Inflammatory macrophage treated with lipopolysaccharide for 4 hours (primary cell): ENCODE measurements at regions not wholly inside any gene's neighbourhood (a gene's known extent, or its start where the extent isn't known, plus 50 kb on each side); places are given as distances from the start of the nearest gene placed in this dataset.

ENCODE experiments used
- DNase-seq: peaks from one replicate; pipeline ENCODE4 v3.0.0-alpha.2; 2020

DNA sequence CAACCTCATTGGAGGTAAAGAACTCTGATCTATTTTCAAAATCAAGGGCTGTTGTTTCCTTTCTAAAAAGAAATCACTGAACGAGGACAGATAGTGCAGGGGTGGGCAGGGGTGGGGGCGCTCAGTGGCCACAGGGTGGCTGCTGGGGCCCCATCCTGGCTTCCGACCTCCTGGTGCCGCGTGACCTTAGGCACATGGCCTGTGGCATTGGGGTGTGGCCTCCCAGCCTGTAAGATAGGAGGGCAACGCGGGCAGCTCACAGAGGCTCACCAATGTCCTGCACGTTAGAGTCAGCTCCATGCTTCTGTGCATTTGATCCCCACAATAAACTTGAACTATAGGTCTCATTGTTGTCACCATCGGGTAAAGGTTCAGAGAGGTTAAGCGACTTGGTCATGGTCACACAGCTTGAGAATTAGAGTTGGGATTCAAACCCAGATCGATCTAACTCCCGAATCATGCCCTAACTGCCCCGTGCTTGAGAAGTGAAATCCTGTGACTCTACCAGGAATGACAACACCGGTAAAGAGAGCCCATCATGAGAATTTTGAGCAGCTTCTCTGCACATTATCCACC, 148.0 kb upstream of the SLC6A11 start:
- no peak for DNase-seq

DNA sequence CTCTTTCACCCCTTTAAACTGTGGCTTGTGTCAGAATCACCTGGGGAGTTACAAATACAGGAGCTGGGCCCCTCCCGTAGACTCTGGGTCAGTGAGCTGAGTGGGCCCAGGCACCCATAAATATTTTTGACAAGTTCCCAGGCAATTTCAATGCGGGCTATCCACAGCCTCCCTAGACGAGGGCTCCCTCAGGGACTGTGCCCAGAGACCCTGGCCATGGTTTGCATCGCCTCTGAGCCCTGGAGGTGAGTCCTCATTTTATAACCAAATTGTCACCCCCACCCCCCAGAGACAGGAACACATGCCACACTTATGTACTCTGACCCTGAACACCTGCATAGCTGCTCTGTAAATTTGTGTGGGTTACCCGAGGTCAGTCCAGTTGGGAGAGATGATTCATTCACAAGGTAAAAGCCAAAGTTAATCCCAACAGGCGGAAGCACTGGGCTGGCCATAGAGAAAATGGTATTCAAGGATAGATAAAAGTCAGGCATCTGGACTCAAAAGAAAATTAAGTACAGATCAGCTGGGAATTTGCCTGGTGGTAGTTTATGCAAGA, 146.5 kb upstream of the SLC6A11 start:
- no peak for DNase-seq

DNA sequence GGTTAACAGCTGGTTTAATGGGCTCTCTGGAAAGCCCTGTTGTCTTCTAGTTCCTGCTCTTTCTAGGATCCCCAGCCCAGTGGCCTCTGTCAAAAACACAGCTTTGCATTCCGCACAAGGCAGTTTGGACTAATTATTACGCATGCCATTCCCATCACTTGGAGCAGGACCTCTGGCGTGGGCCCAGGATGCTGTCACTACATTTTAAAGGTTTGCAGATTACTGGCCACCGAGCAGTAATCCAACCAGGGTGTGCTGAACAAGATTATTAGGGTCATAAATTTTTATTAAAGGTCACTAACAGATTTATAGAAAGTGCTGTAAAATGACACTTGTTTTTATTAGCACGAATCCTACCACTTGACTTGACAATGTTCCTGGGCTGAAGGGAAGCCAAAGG, 143.6 kb upstream of the SLC6A11 start:
- DNase-seq: no peak

DNA sequence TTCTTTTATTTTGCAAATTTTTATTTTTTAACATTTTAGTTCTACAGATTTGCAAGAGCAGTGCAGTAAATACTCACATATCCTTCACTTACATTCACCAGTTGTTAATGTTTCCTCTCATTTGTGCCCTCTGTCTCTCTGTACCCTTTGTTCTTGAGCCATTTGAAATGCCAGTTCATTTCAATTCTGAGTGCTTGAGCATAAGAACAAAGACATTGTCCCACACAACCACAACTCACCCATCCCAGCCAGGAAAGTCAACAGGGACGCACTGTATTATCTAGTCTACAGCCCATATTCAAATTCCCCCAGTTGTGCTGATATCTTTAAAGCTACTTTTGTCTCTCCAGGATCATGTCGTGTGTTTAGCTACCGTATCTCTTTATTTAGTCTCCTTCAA, 141.4 kb upstream of the SLC6A11 start:
- DNase-seq: no peak

DNA sequence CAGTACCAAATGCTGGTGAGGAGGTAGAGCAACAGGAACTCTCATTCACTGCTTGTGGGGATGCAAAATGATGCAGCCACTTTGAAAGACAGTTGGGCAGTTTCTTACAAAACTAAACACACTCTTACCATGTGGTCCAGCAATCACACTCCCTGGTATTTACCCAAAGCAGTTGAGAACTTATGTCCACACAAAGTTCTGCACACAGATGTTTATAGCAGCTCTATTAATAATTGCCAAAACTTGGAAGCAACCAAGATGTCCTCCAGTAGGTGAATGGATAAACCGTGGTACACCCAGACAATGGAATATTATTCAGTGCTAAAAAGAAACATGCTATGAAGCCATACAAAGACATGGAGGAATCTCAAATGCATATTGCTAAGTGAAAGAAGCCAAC, 139.1 kb upstream of the SLC6A11 start:
- no peak for DNase-seq

DNA sequence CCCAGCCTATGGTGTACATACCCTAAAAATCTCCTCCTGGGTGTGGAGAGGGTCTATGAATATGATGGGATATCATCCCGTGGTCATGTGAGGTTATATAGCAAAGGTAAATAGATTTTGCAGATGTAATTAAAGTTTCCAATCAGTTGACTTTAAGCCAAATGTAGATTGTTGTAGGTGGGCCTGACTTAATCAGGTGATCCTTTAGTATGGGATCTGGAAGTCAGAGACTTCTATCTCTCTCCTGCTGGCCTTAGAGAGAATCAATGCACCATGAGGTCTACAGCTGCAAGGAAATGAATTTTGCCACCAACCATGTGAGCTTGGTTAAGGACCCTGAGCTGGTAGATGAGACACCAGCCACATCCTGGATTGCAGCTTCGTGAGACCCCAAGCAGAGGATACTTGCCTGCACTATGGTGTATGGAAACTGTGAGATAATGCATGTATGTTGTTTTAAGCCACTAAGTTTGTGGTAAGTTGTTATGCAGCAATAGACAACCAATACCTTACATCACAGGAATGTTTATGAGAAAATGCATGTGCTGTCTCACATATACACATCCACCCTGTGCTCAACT, 137.1 kb upstream of the SLC6A11 start:
- no peak for DNase-seq

DNA sequence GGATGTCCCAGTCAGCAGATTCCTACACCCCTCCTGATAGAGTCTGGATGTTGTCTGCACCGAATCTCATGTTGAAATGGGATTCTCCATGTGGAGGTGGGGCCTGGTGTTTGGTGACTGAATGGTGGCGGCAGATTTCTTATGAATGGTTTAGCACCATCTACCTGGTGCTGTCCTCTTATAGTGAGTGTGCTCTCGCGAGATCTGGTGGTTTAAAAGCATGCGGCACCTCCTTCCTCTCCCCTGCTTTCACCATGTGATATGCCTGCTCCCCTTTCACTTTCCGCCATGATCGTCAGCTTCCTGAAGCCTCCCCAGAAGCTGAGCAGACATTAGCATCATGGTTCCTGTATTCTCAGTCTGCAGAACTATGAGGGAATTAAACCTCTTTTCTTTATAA, 135.2 kb upstream of the SLC6A11 start:
- no peak for DNase-seq

DNA sequence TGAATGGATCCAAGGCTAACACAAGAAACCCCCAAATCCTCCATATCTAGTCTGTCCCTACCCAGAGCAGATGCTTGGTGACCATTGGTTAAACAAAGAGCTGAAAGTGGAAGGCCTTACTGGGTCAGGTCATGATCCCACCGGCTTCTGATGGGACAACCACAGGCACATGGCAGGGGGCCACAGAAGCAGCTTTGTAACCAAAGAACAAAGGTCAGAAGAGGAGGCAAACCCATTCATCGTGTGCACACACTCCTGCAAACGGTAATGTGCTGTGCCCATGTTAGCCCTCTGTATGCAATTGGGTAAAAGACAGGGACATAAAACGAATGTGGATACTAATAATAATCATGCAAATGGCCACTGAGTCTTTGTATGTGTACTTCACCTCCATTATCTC, 133.3 kb upstream of the SLC6A11 start:
- DNase-seq: no peak

DNA sequence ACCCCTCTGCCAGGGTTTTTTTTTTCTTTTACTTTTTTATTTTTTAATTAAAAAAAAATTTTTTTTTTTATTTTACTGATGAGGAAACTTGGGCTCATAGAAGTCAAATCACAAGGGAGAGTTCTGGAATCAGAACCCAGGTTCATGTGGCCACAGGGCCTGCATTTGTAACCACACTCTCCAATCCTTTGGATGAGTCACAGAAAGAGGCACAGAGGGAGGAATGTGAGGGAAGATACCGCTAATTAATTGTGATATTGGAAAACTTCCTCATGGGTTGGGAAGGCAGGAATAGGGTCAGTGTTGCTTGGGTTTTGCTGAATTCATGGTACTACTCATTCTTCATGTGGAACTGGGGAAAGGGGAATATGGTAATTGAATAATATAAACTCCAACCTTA, 132.9 kb upstream of the SLC6A11 start:
- DNase-seq: no peak

DNA sequence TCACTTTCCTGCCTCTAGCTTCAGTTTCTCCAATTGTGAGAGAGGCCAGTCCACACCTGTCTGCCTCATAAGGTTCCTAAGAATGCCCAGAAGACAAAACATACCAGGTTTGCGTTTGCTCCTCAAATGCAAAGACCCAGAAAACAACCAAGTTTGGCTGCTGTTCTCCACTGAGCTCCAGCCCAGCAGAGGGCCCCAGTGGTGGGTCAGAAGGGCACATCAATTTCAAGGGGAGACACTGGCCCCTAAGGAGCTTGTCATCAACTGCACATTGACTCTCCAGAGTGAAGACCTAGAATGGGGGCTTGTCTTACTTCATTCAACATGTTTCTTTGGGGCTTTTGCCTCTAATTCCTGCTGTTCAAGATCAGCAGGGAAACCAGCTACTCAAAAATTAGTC, 127.9 kb upstream of the SLC6A11 start:
- DNase-seq: no peak

DNA sequence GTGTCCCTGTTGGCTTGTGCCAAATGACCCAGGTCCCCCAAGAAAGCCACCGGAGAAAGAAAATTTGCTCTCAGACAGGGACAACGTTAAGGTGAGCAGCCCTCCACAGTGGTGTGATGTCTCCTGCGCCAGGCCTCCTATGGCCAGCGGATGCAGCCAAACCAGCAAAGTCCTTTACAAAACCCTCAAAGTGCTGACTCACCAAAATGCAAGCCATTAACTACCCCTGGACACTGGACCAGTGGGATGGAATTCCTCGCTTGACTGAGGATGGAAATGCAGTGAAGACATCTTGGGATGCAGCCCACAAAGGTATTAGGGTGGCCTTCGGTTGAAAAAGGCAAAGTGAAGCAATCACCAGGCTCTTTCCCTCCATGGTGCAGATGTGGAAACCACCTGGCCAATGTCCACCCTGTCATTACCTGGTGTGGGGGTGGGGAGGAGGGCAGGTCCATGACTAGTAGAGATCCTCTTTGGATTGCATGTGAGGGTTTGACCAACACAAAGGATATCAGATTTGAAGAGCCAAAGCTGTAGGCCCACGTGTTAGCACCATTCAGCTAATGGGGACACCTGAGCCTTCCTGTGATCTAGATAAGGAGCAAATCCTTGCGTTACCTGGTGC, 127.4 kb upstream of the SLC6A11 start:
- no peak for DNase-seq

DNA sequence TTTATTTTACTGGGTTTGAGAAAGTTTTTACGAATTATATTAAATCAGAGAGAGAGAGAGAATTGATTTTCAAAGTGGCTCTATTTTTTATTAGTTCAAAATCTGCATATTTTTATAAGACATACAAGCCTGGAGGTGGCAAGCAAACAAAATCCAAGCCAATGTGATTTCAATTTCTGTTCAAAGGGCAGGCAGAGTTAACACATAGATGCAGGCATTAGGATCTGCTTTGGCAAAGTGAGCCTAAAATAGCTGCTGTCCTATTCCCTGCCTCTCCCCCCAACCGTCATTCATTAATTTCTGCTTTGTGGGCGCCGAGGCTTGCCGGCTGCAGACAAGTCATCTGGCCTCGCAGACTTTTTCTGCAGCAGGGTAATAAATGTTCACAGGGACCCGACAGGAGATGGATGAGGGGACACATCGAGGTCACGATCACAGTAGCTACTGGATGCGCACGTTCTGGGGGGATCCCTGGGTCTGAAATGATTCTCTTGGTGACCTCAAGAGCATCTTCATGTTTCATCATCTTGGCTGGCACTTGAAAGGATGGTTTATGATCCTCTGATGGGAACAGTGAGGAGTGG, 123.9 kb upstream of the SLC6A11 start:
- DNase-seq: no peak

DNA sequence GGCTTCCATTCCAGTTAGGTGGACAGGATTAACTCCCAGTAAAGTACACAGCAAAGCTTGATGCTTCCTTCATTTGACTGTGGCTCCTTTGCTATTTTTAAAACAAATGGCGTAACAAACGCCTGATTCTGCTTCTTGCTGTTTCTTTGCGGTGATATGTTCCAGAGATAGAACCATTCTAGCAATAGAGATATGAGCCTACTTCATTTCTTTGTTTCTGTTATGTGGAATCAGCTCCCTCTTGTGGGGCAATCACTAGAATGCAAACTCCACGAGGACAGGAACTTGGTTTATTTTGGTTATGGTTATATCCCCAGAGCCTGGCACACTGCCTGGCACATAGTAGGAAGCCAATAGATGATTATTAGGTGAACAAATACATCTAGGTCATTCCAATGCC, 122.6 kb upstream of the SLC6A11 start:
- DNase-seq: no peak

DNA sequence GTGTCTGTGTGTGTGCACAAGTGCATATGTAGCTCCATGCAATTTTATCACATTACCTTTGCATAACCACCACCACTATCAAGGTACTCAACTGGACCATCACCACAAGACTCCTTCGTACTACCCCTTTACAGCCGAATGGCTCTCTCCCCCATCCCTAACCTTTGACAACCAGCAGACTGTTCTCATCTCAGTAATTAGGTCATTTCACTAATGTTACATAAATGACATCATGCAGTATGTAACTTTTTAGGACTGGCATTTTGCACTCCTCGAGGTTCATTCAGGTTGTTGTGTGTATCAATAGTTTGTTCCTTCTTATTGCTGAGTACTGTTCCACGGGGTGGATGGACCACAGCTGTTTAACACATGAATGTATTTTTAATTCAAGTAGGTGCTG, 121.8 kb upstream of the SLC6A11 start:
- peak; percentile 20 for DNase-seq

DNA sequence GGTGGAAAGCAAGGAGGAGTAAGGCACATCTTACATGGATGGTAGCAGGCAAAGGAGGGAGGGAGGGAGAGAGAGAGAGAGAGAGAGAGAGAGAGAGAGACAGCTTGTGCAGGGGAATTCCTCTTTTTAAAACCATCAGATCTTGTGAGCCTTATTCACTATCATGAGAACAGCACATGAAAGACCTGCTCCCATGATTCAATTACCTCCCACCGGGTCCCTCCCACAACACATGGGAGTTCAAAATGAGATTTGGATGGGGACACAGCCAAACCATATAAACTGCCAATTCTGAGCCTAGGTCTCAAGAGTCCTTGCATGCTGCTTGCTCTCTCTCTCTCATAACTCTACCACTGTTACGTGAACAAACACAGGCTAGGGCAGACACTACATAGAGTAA, 120.8 kb upstream of the SLC6A11 start:
- DNase-seq: peak; percentile 47

DNA sequence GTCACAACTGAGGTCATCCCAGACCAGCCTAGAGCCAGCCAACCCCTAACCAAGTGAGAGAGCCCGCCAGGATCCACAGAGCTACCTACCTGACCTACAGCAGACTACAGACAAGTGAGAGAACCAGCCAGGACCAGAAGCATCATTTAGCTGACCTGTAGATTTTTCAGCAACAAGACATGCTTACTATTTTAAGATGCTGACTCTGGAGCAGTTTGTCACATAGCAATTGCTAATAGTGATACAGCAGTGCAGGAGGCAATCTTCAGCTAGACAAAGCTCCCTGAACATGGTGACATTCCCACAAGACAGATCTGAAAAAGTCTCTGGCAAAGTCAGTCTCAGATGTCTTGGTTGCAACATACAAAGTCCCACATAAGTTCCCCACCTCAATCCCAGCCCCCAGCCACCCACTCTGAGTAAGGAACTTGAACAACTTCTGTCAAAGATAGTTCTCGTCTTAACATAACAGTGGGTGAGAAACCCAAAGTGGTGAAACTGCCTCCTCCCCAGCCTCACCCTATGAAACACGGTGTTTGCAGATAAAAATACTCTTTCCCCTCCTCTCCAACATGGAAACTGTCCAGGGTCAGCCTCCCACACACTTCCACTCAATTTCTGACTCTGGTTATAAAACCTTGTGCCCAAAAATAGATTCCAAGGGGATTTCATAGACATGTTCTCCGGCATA, 120.3 kb upstream of the SLC6A11 start:
- DNase-seq: peak; percentile 86

DNA sequence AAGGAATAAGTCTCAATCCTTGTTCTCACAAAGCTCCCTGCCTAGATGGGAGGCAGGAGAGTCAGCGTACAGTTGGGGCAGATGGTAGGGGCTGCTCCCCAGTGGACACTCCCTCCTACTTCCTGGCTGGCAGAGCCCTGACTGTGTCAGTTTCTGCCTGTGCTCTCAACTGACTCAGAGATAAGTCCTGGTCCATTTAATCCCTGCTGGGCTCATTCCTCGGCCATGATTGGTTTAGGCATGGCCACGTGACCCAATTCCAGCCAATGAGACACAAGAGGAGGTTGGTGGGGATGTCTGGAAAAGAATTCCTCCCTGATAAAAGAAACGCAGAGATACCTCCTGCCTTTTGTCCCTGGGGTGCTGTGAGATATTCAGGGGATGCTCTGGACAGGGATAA, 118.1 kb upstream of the SLC6A11 start:
- DNase-seq: no peak

DNA sequence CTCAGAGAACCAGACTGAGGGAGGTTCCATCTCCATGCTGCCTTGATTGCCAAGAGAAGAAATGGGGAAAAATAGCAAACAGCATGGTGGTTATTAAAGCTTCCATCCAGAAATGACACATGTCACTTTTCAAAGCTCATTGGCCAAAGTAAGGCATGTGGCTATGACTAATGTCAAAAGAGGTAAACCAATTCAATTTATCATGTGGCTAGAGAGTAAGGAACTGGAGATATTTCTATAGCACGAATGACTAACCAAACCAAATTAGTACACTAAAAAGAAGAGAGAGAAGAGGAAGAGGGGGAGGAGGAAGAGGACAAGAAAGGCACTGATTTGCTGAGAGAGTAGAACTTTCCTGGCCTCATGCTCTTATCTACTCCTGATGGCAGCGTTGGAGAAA, 115.2 kb upstream of the SLC6A11 start:
- peak; percentile 48 for DNase-seq

DNA sequence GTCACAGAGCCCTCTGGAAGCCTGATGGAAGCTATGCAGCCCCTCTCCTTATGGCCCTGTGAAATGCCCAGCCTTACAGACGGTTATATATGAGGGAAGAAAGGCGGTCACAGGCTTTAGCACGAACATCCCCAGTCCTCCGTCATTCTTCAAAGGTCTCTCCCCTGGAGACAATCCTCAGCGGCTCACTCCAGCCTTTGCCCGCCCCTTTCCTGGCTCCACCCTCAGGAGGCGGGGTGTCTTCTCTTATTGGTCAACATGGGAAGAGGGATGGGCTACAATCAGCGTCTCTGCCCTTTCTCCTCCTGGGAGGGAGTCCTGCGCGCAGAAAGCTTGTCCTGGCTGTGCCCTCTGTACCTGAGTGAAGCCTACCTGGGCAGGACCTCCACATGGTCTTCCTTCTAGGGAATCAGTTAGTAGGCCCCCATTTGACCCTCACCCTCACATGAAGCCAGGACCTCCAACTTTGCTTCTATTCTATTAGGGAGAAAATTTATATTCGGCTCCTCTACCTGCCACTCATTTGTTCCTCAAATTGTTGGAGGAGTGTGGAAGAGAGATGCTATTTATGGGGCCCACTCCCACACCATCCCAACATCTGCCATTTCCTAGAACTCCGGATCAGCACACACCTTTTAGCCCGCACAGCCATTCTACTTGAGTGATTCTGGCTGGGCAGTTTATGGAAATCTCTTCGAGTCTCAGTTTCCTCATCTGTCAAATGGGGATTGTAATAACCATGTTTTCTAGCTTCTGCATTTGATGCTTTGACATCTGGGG, 112.9 kb upstream of the SLC6A11 start:
- DNase-seq: no peak

DNA sequence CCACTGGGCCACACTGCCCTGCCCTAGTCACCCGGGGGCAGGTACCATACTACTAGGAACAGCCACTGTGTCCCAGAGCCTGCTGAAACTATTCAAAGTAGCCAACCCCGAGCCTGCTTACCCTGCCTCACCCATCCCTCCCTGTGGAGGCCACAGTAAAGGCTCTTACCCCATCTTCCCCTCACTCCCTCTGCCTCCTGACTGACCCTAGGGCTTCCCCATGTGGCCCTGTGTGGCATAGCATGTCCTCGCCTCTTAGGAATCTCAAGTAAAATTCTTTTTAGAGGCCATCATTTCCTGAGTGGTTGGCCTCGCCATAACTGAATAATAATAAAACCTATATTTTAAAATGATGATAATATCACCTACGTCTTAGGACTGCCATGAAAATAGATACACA, 112.2 kb upstream of the SLC6A11 start:
- peak; percentile 23 for DNase-seq

DNA sequence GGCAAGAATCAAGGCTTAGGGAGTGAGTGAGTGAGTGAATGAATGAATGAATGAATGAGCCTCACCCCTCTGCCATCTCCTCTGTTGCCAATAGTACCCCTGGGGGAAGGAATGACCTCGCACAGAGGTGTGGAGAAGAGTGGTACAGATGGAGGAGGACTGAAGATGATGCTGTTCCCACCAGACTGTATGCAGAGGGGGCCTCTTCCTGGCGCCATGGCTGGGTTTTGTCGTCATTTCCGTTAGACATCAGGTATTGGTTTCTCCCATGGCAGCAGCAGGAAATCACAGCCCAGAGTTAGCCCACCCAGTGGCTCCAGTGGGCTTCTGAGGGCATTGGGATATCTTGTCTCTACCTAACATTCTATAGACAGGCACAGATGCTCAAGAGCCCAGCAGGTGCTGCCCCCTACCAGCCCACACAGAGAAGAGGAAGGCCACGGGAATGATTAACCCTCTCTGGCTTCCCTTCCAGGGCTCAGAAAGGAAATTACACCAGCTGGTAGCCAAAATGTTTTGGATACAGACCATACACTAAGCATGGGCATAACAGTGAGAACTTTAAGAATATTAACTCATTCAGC, 109.8 kb upstream of the SLC6A11 start:
- DNase-seq: no peak

DNA sequence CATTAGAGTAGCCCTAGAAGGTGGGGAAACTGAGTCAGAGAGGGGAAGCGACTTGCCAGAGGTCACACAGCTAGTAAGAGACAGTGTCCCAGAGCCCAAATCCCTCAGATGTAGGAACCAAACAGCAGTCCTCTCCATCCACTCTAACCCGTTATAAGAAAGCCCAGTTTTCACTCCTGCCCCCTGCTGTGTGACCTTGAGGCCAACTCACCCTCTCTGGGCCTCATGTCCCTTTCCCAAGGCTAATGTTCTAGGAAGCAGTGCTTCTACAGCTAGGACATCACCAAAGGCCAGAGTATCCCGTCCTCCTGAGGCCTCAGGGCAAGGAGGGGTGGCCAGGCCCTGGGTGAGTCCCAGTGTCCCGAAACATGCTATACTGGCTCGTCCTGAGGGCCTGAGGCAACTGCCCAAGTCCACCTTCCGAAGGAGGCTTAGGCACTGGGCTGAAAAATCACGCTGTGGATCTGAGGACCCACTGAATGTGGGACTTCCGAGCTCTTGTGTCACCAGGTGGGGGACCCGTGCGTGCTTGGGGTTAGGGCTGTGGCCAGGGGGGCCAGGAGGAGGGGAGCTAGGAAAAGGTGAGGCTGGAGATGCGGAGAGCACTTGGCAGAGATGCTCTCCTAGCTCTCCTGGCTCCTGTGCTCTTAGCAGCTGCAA, 109.2 kb upstream of the SLC6A11 start:
- DNase-seq: no peak
